ENCODE measurements at regions not wholly inside any gene's neighbourhood (a gene's known extent, or its start where the extent isn't known, plus 50 kb on each side); places are given as distances from the start of the nearest gene placed in this dataset.

GRCh38 chr2:56613254-56613653 is 429.5 kb downstream of the CCDC85A start:
- no peak for TF ChIP-seq CTCF (IDR thresholded peaks at IDR 0.05; ENCODE audit: extremely low read depth in 1 of 2, insufficient read depth in 1 of 2, low read depth in 1 of 2, low read length in 2 of 2)
- no peak for TF ChIP-seq GATA2 (IDR thresholded peaks at IDR 0.05; ENCODE audit: insufficient read depth, insufficient read length, low read depth, low read length)
- TF ChIP-seq POLR2A (IDR thresholded peaks at IDR 0.05; ENCODE audit: low read depth, low read length) = no peak
- no peak for TF ChIP-seq FOS (IDR thresholded peaks at IDR 0.05; ENCODE audit: borderline replicate concordance, insufficient read depth, low read length)
- TF ChIP-seq POLR2AphosphoS5 (IDR thresholded peaks at IDR 0.05; ENCODE audit: insufficient read depth, low read depth, low read length) = no peak
- no peak for TF ChIP-seq MYC (IDR thresholded peaks at IDR 0.05; ENCODE audit: low read depth, low read length)
- TF ChIP-seq EZH2 (IDR thresholded peaks at IDR 0.05; ENCODE audit: borderline replicate concordance, low read depth, low read length, severe bottlenecking) = no peak
- no peak for TF ChIP-seq JUN (IDR thresholded peaks at IDR 0.05; ENCODE audit: borderline replicate concordance, insufficient read depth, insufficient read length, low read depth)
- no peak for TF ChIP-seq MAX (IDR thresholded peaks at IDR 0.05; ENCODE audit: insufficient read depth, insufficient read length)
- H3K4me1 ChIP-seq (ENCODE audit: control insufficient read depth, extremely low read depth, insufficient read depth, low read length) = no peaks in the 10 kb centered on the region
- no peak overlapping the region for H3K27ac ChIP-seq (ENCODE audit: insufficient read depth, low read depth, low read length)
- ChIA-PET CTCF (no interaction called here), POLR2A (no interaction called here)
- FAIRE-seq (no peak), DNase-seq (ENCODE audit: low read depth, low spot score) (no peak)
- H3K27me3 ChIP-seq (ENCODE audit: control insufficient read depth in 2 of 2, insufficient read depth in 2 of 2, low read length in 2 of 2) = peaks cover 0 to 4% of the 10 kb centered on the region in 2 experiments
- H3K79me2 ChIP-seq (ENCODE audit: control insufficient read depth, insufficient read depth, low read length) = no peaks in the 10 kb centered on the region
- no peak overlapping the region for H3K4me2 ChIP-seq (ENCODE audit: insufficient read depth, low read length)
- H3K4me3 ChIP-seq (replicated peaks in 1 of 3; ENCODE audit: insufficient read depth in 1 of 3, low read depth in 1 of 3, low read length in 3 of 3) = no peak overlapping the region
- intact Hi-C loops (cut with micrococcal nuclease) = no loop called here
- no peaks in the 10 kb centered on the region for H3K36me3 ChIP-seq (ENCODE audit: control insufficient read depth in 2 of 2, extremely low read depth in 1 of 2, insufficient read depth in 2 of 2, low read length in 2 of 2)
- H4K20me1 ChIP-seq (replicated peaks; ENCODE audit: control insufficient read depth, extremely low read depth, insufficient read depth, low read length) = no peaks in the 10 kb centered on the region
- no TSS peak for BruUV-seq (replicated peaks)
- no peaks in the 10 kb centered on the region for H3K9me1 ChIP-seq (replicated peaks; ENCODE audit: control insufficient read depth, extremely low read depth, insufficient read depth, low read length)
- dilution Hi-C loops (cut with MboI; ENCODE audit: extremely low pct_ligation_motif_present, low sequenced_read_pairs) = no loop called here
- H3K9ac ChIP-seq (replicated peaks; ENCODE audit: extremely low read depth, insufficient read depth, low read length) = no peak overlapping the region
- no peak overlapping the region for H2AFZ ChIP-seq (ENCODE audit: low read depth, low read length)
- H3K9me3 ChIP-seq (replicated peaks; ENCODE audit: control insufficient read depth, insufficient read depth, low read length) = no peaks in the 10 kb centered on the region

Measured in endothelial cell of umbilical vein (primary cell).